DND-41 (cell line): ENCODE measurements at regions not wholly inside any gene's neighbourhood (a gene's known extent, or its start where the extent isn't known, plus 50 kb on each side); places are given as distances from the start of the nearest gene placed in this dataset.

ENCODE experiments used
- EZH2 ChIP-seq: IDR thresholded peaks from 3 replicates; pipeline ENCODE4 v1.6.1; 2012; ENCODE audit warnings: borderline replicate concordance, low read depth, mild to moderate bottlenecking, moderate library complexity, low read length, inconsistent platforms; ENCODE audit not compliant: severe bottlenecking
- TF ChIP-seq, protein P1 (sequence below): IDR thresholded peaks from 2 replicates; pipeline ENCODE4 v1.5.1; 2012; ENCODE audit warnings: borderline replicate concordance, low read length, moderate library complexity, mild to moderate bottlenecking; ENCODE audit not compliant: poor library complexity, severe bottlenecking; ENCODE audit errors: extremely low read depth

DNA sequence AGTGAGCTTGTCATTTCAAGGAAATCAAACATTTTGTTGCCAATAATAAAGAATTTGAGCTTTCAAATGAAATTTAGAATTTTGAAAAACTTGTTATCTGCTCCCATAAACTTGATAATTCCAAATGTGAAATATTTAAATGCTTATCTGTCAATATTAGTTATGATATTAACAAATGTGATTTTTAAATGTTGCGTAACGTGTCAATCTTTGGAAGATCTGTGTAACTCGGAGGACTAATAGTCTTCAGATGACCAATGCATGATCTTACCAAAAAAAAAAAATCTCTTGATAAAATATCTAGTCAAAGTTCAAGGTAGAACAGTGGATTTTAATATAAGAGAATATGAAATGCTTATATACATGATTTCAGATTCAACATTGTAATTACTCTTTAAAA, 274.5 kb upstream of the HSF2 start:
- TF ChIP-seq, protein P1, sequence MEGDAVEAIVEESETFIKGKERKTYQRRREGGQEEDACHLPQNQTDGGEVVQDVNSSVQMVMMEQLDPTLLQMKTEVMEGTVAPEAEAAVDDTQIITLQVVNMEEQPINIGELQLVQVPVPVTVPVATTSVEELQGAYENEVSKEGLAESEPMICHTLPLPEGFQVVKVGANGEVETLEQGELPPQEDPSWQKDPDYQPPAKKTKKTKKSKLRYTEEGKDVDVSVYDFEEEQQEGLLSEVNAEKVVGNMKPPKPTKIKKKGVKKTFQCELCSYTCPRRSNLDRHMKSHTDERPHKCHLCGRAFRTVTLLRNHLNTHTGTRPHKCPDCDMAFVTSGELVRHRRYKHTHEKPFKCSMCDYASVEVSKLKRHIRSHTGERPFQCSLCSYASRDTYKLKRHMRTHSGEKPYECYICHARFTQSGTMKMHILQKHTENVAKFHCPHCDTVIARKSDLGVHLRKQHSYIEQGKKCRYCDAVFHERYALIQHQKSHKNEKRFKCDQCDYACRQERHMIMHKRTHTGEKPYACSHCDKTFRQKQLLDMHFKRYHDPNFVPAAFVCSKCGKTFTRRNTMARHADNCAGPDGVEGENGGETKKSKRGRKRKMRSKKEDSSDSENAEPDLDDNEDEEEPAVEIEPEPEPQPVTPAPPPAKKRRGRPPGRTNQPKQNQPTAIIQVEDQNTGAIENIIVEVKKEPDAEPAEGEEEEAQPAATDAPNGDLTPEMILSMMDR, result no peak
- no peak for TF ChIP-seq EZH2
